ENCODE measurements at regions not wholly inside any gene's neighbourhood (a gene's known extent, or its start where the extent isn't known, plus 50 kb on each side); places are given as distances from the start of the nearest gene placed in this dataset.

DNA sequence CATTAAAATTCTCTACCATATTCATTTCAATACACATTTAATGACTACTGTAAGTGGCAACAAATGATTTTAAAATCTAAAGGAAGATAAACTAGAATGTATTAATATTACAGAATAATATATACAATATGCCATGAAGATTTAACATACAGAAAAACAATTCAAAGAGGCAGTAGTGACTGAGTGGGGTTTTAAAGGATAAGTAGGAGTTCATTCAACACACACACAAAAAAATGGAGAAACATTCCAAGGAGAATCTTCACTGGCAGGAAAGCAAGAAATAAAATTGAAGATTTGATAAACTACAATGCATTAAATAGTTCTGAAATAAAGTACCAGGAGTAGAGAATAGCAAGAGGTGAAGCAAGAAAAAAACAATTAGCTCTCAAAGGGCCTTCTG is 215.1 kb downstream of the IBTK start:
- TF ChIP-seq WT1 (tag by site-specific recombination; IDR thresholded peaks at IDR 0.05) (no peak), ZIC2 (tag by site-specific recombination; IDR thresholded peaks at IDR 0.05) (no peak), ZNF324 (tag by site-specific recombination; IDR thresholded peaks at IDR 0.05) (no peak), GLIS2 (tag by site-specific recombination; IDR thresholded peaks at IDR 0.05) (no peak), ZNF292 (tag by site-specific recombination; IDR thresholded peaks at IDR 0.05; ENCODE audit: borderline replicate concordance, low read depth) (no peak), ZNF211 (tag by site-specific recombination; IDR thresholded peaks at IDR 0.05; ENCODE audit: low read depth) (no peak), ZFHX2 (tag by site-specific recombination; conservative IDR thresholded peaks at IDR 0.05) (no peak)
- TF ChIP-seq, protein P1, sequence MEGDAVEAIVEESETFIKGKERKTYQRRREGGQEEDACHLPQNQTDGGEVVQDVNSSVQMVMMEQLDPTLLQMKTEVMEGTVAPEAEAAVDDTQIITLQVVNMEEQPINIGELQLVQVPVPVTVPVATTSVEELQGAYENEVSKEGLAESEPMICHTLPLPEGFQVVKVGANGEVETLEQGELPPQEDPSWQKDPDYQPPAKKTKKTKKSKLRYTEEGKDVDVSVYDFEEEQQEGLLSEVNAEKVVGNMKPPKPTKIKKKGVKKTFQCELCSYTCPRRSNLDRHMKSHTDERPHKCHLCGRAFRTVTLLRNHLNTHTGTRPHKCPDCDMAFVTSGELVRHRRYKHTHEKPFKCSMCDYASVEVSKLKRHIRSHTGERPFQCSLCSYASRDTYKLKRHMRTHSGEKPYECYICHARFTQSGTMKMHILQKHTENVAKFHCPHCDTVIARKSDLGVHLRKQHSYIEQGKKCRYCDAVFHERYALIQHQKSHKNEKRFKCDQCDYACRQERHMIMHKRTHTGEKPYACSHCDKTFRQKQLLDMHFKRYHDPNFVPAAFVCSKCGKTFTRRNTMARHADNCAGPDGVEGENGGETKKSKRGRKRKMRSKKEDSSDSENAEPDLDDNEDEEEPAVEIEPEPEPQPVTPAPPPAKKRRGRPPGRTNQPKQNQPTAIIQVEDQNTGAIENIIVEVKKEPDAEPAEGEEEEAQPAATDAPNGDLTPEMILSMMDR (tag by site-specific recombination; IDR thresholded peaks at IDR 0.05): no peak
- TF ChIP-seq, protein P2, sequence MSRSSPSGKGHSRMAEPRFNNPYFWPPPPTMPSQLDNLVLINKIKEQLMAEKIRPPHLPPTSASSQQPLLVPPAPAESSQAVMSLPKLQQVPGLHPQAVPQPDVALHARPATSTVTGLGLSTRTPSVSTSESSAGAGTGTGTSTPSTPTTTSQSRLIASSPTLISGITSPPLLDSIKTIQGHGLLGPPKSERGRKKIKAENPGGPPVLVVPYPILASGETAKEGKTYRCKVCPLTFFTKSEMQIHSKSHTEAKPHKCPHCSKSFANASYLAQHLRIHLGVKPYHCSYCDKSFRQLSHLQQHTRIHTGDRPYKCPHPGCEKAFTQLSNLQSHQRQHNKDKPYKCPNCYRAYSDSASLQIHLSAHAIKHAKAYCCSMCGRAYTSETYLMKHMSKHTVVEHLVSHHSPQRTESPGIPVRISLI (tag by site-specific recombination; IDR thresholded peaks at IDR 0.05): no peak
- TF ChIP-seq, protein P3, sequence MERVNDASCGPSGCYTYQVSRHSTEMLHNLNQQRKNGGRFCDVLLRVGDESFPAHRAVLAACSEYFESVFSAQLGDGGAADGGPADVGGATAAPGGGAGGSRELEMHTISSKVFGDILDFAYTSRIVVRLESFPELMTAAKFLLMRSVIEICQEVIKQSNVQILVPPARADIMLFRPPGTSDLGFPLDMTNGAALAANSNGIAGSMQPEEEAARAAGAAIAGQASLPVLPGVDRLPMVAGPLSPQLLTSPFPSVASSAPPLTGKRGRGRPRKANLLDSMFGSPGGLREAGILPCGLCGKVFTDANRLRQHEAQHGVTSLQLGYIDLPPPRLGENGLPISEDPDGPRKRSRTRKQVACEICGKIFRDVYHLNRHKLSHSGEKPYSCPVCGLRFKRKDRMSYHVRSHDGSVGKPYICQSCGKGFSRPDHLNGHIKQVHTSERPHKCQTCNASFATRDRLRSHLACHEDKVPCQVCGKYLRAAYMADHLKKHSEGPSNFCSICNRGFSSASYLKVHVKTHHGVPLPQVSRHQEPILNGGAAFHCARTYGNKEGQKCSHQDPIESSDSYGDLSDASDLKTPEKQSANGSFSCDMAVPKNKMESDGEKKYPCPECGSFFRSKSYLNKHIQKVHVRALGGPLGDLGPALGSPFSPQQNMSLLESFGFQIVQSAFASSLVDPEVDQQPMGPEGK (tag by site-specific recombination; IDR thresholded peaks at IDR 0.05): no peak
- TF ChIP-seq, protein P4, sequence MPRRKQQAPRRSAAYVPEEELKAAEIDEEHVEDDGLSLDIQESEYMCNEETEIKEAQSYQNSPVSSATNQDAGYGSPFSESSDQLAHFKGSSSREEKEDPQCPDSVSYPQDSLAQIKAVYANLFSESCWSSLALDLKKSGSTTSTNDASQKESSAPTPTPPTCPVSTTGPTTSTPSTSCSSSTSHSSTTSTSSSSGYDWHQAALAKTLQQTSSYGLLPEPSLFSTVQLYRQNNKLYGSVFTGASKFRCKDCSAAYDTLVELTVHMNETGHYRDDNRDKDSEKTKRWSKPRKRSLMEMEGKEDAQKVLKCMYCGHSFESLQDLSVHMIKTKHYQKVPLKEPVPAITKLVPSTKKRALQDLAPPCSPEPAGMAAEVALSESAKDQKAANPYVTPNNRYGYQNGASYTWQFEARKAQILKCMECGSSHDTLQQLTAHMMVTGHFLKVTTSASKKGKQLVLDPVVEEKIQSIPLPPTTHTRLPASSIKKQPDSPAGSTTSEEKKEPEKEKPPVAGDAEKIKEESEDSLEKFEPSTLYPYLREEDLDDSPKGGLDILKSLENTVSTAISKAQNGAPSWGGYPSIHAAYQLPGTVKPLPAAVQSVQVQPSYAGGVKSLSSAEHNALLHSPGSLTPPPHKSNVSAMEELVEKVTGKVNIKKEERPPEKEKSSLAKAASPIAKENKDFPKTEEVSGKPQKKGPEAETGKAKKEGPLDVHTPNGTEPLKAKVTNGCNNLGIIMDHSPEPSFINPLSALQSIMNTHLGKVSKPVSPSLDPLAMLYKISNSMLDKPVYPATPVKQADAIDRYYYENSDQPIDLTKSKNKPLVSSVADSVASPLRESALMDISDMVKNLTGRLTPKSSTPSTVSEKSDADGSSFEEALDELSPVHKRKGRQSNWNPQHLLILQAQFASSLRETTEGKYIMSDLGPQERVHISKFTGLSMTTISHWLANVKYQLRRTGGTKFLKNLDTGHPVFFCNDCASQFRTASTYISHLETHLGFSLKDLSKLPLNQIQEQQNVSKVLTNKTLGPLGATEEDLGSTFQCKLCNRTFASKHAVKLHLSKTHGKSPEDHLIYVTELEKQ (tag by site-specific recombination; IDR thresholded peaks at IDR 0.05; ENCODE audit: borderline replicate concordance): no peak
- TF ChIP-seq, protein P5, sequence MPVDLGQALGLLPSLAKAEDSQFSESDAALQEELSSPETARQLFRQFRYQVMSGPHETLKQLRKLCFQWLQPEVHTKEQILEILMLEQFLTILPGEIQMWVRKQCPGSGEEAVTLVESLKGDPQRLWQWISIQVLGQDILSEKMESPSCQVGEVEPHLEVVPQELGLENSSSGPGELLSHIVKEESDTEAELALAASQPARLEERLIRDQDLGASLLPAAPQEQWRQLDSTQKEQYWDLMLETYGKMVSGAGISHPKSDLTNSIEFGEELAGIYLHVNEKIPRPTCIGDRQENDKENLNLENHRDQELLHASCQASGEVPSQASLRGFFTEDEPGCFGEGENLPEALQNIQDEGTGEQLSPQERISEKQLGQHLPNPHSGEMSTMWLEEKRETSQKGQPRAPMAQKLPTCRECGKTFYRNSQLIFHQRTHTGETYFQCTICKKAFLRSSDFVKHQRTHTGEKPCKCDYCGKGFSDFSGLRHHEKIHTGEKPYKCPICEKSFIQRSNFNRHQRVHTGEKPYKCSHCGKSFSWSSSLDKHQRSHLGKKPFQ (tag by site-specific recombination; IDR thresholded peaks at IDR 0.05): no peak

Data from HEK293 (cell line).